B cell (primary cell): ENCODE measurements at regions not wholly inside any gene's neighbourhood (a gene's known extent, or its start where the extent isn't known, plus 50 kb on each side); places are given as distances from the start of the nearest gene placed in this dataset.

Experiments used
- CTCF ChIP-seq: fragments of 200-600 bp; IDR thresholded peaks from one replicate; pipeline ENCODE4 v1.8.0; 2022; ENCODE audit warnings: antibody characterized with exemption, mild to moderate bottlenecking
- EZH2 ChIP-seq: IDR thresholded peaks from 2 replicates; pipeline ENCODE4 v1.6.1; 2012; ENCODE audit warnings: borderline replicate concordance, low read depth, mild to moderate bottlenecking, moderate library complexity, low read length; ENCODE audit not compliant: insufficient read depth, poor library complexity, severe bottlenecking

- peak; percentile 18 for TF ChIP-seq CTCF
- TF ChIP-seq EZH2: no peak
Measured at GRCh38 chr2:189982780-189983394, 79.6 kb downstream of the MSTN start.
